Uterus (tissue), 3 donors: ENCODE measurements at regions not wholly inside any gene's neighbourhood (a gene's known extent, or its start where the extent isn't known, plus 50 kb on each side); places are given as distances from the start of the nearest gene placed in this dataset.

Experiments
- DNase-seq, 2 donors: peaks; one replicate each; pipeline ENCODE4 v3.0.0-alpha.2; 2019 to 2020
- H3K27ac ChIP-seq, 2 donors: fragments of 200-600 bp; sonication (generic); 1 replicate in 1 of 2; 2 replicates in 1 of 2; pipeline ENCODE4 v1.5.1; 2016 to 2018
- H3K27me3 ChIP-seq, 2 donors: fragments of 200-600 bp; sonication (generic); one replicate each; pipeline ENCODE4 v1.5.1; 2018 to 2019; ENCODE audit warnings: control low read depth in 1 of 2
- H3K36me3 ChIP-seq, 2 donors: fragments of 200-600 bp; sonication (generic); one replicate each; pipeline ENCODE4 v1.5.1; 2019; ENCODE audit warnings: control low read depth in 1 of 2
- H3K4me1 ChIP-seq, 2 donors: fragments of 200-600 bp; sonication (generic); one replicate each; pipeline ENCODE4 v1.5.1; 2018 to 2019; ENCODE audit warnings: control low read depth in 1 of 2
- H3K4me3 ChIP-seq, 2 donors: fragments of 200-600 bp; sonication (generic); 1 replicate in 1 of 2; 2 replicates in 1 of 2; pipeline ENCODE4 v1.5.1; 2018 to 2019; ENCODE audit warnings: mild to moderate bottlenecking in 1 of 2
- H3K9me3 ChIP-seq, 2 donors: fragments of 200-600 bp; sonication (generic); one replicate each; pipeline ENCODE4 v1.5.1; 2019; ENCODE audit warnings: control low read depth in 1 of 2
- CTCF ChIP-seq, 4 experiments: fragments of 200-600 bp in 2 of 4; fragments of 450-650 bp in 2 of 4; sonication (generic) in 2 of 4; IDR thresholded peaks; one replicate each; pipeline ENCODE4 v1.5.1; 2016 to 2019; ENCODE audit warnings: antibody characterized with exemption in 4 of 4, mild to moderate bottlenecking in 2 of 4, moderate library complexity in 1 of 4
- POLR2A ChIP-seq, 2 donors: fragments of 450-650 bp; IDR thresholded peaks; one replicate each; pipeline ENCODE4 v1.6.1; 2016; ENCODE audit warnings: antibody characterized with exemption in 2 of 2, mild to moderate bottlenecking in 1 of 2, moderate library complexity in 1 of 2
- intact Hi-C: fragments of 100-400 bp; cut with DNase I; formaldehyde crosslinking; loops from one replicate; pipeline ENCODE4 v1.15.1; 2023; ENCODE audit warnings: low total_unique reads
- donor health status: DM: yes; HTN: yes; CAD: no.

GRCh38 chr10:78748235-78748533 is 320.6 kb upstream of the ZMIZ1 start:
- H3K4me1 ChIP-seq, result no peaks in the 10 kb centered on the region
- DNase-seq, result no peak
- H3K4me3 ChIP-seq, result no peak overlapping the region
- H3K9me3 ChIP-seq, result no peaks in the 10 kb centered on the region
- H3K36me3 ChIP-seq, result no peaks in the 10 kb centered on the region
- H3K27ac ChIP-seq, result no peak overlapping the region
- intact Hi-C loops, result no loop called here
- no peaks in the 10 kb centered on the region for H3K27me3 ChIP-seq
- TF ChIP-seq POLR2A (IDR thresholded peaks at IDR 0.05), result no peak
- TF ChIP-seq CTCF (IDR thresholded peaks at IDR 0.05), result no peak

DNA sequence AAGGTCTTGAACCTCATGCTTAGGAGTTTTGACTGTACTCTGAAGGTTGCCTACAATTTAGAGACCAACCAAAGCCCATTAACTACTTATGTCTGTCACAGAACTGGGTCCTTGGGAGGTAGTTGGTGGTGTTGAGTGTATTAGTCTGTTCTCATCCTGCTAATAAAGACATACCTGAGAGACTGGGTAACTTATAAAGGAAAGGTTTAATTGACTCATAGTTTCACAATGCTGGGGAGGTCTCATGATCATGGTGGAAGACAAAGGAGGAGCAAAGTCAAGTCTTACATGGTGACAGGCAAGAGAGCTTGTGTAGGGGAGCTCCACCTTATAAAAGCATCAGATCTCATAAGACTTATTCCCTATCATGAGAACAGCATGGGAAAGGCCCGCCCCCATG is 319.6 kb upstream of the ZMIZ1 start:
- no peak overlapping the region for H3K4me3 ChIP-seq
- no peak for DNase-seq
- H3K9me3 ChIP-seq, result no peaks in the 10 kb centered on the region
- H3K4me1 ChIP-seq, result no peaks in the 10 kb centered on the region
- H3K27me3 ChIP-seq, result no peaks in the 10 kb centered on the region
- H3K36me3 ChIP-seq, result no peaks in the 10 kb centered on the region
- no peak for TF ChIP-seq CTCF (IDR thresholded peaks at IDR 0.05)
- no peak for TF ChIP-seq POLR2A (IDR thresholded peaks at IDR 0.05)
- H3K27ac ChIP-seq, result no peak overlapping the region
- intact Hi-C loops, result no loop called here

GRCh38 chr10:78749898-78750297 is 318.9 kb upstream of the ZMIZ1 start:
- Histone ChIP-seq H3K9me3 (no peaks in the 10 kb centered on the region), H3K4me3 (no peak overlapping the region), H3K27me3 (no peaks in the 10 kb centered on the region), H3K36me3 (no peaks in the 10 kb centered on the region), H3K4me1 (no peaks in the 10 kb centered on the region), H3K27ac (no peak overlapping the region)
- intact Hi-C loops, result no loop called here
- TF ChIP-seq POLR2A (IDR thresholded peaks at IDR 0.05), result no peak
- no peak for DNase-seq

DNA sequence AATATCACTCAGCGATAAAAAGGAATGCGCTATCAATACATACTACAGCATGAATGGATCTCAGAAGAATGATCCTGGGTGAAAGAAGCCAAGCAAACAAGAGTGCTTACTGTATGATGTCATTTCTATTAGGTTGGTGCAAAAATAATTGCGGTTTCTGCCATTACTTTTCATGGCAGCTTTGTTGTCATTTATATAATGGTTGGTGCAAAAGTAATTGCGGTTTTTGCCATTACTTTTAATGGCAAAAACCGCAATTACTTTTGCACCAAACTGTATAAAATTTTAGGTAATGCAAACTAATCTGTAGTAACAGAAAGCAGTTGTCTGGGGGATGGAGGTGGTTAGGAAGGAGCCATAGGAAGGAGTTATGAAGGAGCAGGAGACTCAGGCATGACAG is 318.3 kb upstream of the ZMIZ1 start:
- no peak for DNase-seq
- TF ChIP-seq CTCF (IDR thresholded peaks at IDR 0.05), result no peak
- TF ChIP-seq POLR2A (IDR thresholded peaks at IDR 0.05), result no peak
- no peaks in the 10 kb centered on the region for H3K27me3 ChIP-seq
- H3K4me1 ChIP-seq, result no peaks in the 10 kb centered on the region
- H3K9me3 ChIP-seq, result no peaks in the 10 kb centered on the region
- no peak overlapping the region for H3K4me3 ChIP-seq
- H3K36me3 ChIP-seq, result no peaks in the 10 kb centered on the region
- intact Hi-C loops, result no loop called here
- no peak overlapping the region for H3K27ac ChIP-seq

DNA sequence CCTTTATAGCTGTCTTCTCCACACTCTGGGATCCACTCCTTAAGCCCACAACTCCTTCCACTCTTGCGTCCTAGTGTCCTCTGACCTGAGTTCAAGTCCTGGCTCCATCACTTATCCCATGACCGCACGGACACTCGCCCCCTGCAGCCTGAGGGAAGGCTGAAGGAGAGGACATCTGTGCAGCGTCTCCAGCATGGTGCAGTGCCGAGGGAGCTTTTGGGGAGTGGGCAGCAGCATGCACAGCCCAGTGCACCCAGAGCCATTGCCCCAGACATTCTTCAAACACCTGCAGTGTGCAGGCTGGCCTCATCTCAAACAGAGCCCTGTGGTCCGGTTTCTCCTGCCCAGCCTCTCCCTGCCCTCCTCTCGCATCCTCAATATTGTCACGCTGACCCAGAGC is 317.1 kb upstream of the ZMIZ1 start:
- intact Hi-C loops, result no loop called here

More for the DNA sequence above, 317.1 kb upstream of the ZMIZ1 start:
- Histone ChIP-seq H3K27ac (no peak overlapping the region), H3K4me3 (no peak overlapping the region), H3K27me3 (no peaks in the 10 kb centered on the region), H3K36me3 (no peaks in the 10 kb centered on the region), H3K4me1 (peaks cover 0 to 4% of the 10 kb centered on the region in 2 donors), H3K9me3 (no peaks in the 10 kb centered on the region)
- no peak for TF ChIP-seq CTCF (IDR thresholded peaks at IDR 0.05)
- TF ChIP-seq POLR2A (IDR thresholded peaks at IDR 0.05), result no peak
- DNase-seq, result no peak
